Upper lobe of left lung (tissue), 4 donors: ENCODE measurements at regions not wholly inside any gene's neighbourhood (a gene's known extent, or its start where the extent isn't known, plus 50 kb on each side); places are given as distances from the start of the nearest gene placed in this dataset.

ENCODE experiments used
- EP300 ChIP-seq, 4 donors: sonication (generic); formaldehyde crosslinking; IDR thresholded peaks; one replicate each; pipeline ENCODE4 v1.5.1; 2017; ENCODE audit warnings: antibody characterized with exemption in 4 of 4, control low read depth in 2 of 4
- POLR2A ChIP-seq, 4 donors: fragments of 450-650 bp; IDR thresholded peaks; one replicate each; pipeline ENCODE4 v1.5.1; 2016 to 2017; ENCODE audit warnings: antibody characterized with exemption in 4 of 4, mild to moderate bottlenecking in 2 of 4

GRCh38 chr18:78767648-78768071 lies 212.0 kb upstream of the SALL3 start:
- TF ChIP-seq POLR2A (IDR thresholded peaks at IDR 0.05) (no peak), EP300 (IDR thresholded peaks at IDR 0.05) (no peak)
